Right hindlimb (tissue), 1 donor: ENCODE measurements at regions not wholly inside any gene's neighbourhood (a gene's known extent, or its start where the extent isn't known, plus 50 kb on each side); places are given as distances from the start of the nearest gene placed in this dataset.

Experiments
- DNase-seq: peaks from one replicate; pipeline ENCODE4 v3.0.0-alpha.2; 2018

GRCh38 chr6:139430899-139431601 is 56.6 kb upstream of the CITED2 start:
- DNase-seq, result no peak

GRCh38 chr6:139429580-139430145 is 55.2 kb upstream of the CITED2 start:
- no peak for DNase-seq

- no peak for DNase-seq
Measured at GRCh38 chr6:139427199-139427598, 52.8 kb upstream of the CITED2 start.

- DNase-seq, result no peak
Measured at GRCh38 chr6:139426795-139427194, 52.3 kb upstream of the CITED2 start.

- DNase-seq, result no peak
Measured at GRCh38 chr6:139425780-139426179, 51.3 kb upstream of the CITED2 start.

- no peak for DNase-seq
Measured at GRCh38 chr6:139423971-139424667, 49.7 kb upstream of the CITED2 start.
